Superior temporal gyrus (tissue), 1 donor: ENCODE measurements at regions not wholly inside any gene's neighbourhood (a gene's known extent, or its start where the extent isn't known, plus 50 kb on each side); places are given as distances from the start of the nearest gene placed in this dataset.

Experiments used
- DNase-seq: peaks from one replicate; pipeline ENCODE4 v3.0.0-alpha.2; 2016; ENCODE audit errors: extremely low spot score

- DNase-seq, result no peak
These were observed 229.4 kb upstream of the GATB start for GRCh38 chr4:151990201-151990600.

- no peak for DNase-seq
These were observed 227.8 kb upstream of the GATB start for GRCh38 chr4:151988591-151988990.

- no peak for DNase-seq
These were observed 226.8 kb upstream of the GATB start for GRCh38 chr4:151987606-151988005.

- peak; percentile 46 for DNase-seq
These were observed 223.0 kb upstream of the GATB start for GRCh38 chr4:151983854-151984253.

GRCh38 chr4:151979819-151980218 is 219.0 kb upstream of the GATB start:
- DNase-seq, result no peak

- DNase-seq, result no peak
These were observed 207.8 kb upstream of the GATB start for GRCh38 chr4:151968643-151969042.

GRCh38 chr4:151967074-151967473 is 206.3 kb upstream of the GATB start:
- DNase-seq, result no peak

GRCh38 chr4:151962138-151962823 is 201.5 kb upstream of the GATB start:
- DNase-seq, result no peak

- DNase-seq, result peak; percentile 42
These were observed 200.6 kb upstream of the GATB start for GRCh38 chr4:151961456-151961855.

- DNase-seq, result peak; percentile 70
These were observed 199.8 kb upstream of the GATB start for GRCh38 chr4:151960449-151961230.

- DNase-seq, result peak; percentile 32
These were observed 196.3 kb upstream of the GATB start for GRCh38 chr4:151957153-151957552.

GRCh38 chr4:151955721-151956380 is 195.0 kb upstream of the GATB start:
- DNase-seq, result no peak

GRCh38 chr4:151953795-151954372 is 193.1 kb upstream of the GATB start:
- DNase-seq, result no peak

- no peak for DNase-seq
These were observed 192.5 kb upstream of the GATB start for GRCh38 chr4:151953312-151953711.

GRCh38 chr4:151952711-151953254 is 192.0 kb upstream of the GATB start:
- peak; percentile 48 for DNase-seq

GRCh38 chr4:151952137-151952536 is 191.3 kb upstream of the GATB start:
- no peak for DNase-seq

- no peak for DNase-seq
These were observed 190.9 kb upstream of the GATB start for GRCh38 chr4:151951671-151952050.

- DNase-seq, result peak; percentile 64
These were observed 190.3 kb upstream of the GATB start for GRCh38 chr4:151950993-151951670.

GRCh38 chr4:151948351-151949016 is 187.7 kb upstream of the GATB start:
- no peak for DNase-seq

- DNase-seq, result no peak
These were observed 185.9 kb upstream of the GATB start for GRCh38 chr4:151946718-151947117.

GRCh38 chr4:151942971-151943370 is 182.2 kb upstream of the GATB start:
- no peak for DNase-seq
